ENCODE measurements at regions not wholly inside any gene's neighbourhood (a gene's known extent, or its start where the extent isn't known, plus 50 kb on each side); places are given as distances from the start of the nearest gene placed in this dataset.

DNA sequence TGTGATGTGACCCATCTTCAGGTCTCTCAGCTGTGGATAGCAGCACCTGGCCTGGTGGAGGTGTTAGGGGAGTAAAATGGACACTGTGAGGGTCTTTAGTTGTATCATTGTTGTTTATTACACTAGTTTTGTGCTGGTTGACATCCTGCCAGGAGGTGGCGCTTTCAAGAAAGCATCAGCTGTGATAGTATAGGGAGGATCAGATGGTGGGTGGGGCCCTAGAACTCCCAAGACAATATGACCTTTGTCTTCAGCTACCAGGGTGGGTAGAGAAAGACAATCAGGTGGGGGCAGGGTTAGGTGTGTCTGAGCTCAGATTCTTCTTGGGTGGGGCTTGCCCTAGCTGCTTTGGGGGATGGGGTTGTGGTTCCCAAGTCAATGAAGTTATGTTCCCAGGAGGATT, 162.8 kb downstream of the PPP1R2C start:
- no peak overlapping the region for H3K27ac ChIP-seq
- no peak overlapping the region for H3K4me3 ChIP-seq
- WGBS, 2 donors: 36 to 91% methylated on average over 1 of the region's 1 CpG
- ATAC-seq (no peak), FAIRE-seq (no peak), DNase-seq (no peak)
- H3K36me3 ChIP-seq: no peaks in the 10 kb centered on the region
- intact Hi-C loops (cut with DNase I): no loop called here
- TF ChIP-seq CTCF (IDR thresholded peaks at IDR 0.05): no peak
- no peaks in the 10 kb centered on the region for H3K9me3 ChIP-seq
- no peaks in the 10 kb centered on the region for H3K4me1 ChIP-seq
- H3K27me3 ChIP-seq: peaks cover 0 to 5% (median 2%) of the 10 kb centered on the region in 4 donors

GRCh38 chrX:42606591-42606990, 171.4 kb downstream of the PPP1R2C start:
- intact Hi-C loops (cut with DNase I): no loop called here
- H3K4me3 ChIP-seq: no peak overlapping the region
- WGBS, 2 donors: 86 to 93% methylated on average over 4 of the region's 4 CpGs
- no peak overlapping the region for H3K27ac ChIP-seq
- no peaks in the 10 kb centered on the region for H3K9me3 ChIP-seq
- no peaks in the 10 kb centered on the region for H3K27me3 ChIP-seq
- ATAC-seq: no peak
- no peaks in the 10 kb centered on the region for H3K36me3 ChIP-seq
- FAIRE-seq: no peak
- peaks cover 0 to 12% (median 7%) of the 10 kb centered on the region in 3 donors for H3K4me1 ChIP-seq
- no peak for TF ChIP-seq CTCF (IDR thresholded peaks at IDR 0.05)
- DNase-seq: no peak

GRCh38 chrX:42604302-42604701, 173.7 kb downstream of the PPP1R2C start:
- Histone ChIP-seq H3K27me3 (no peaks in the 10 kb centered on the region), H3K4me3 (no peak overlapping the region), H3K27ac (no peak overlapping the region), H3K4me1 (peaks cover 0 to 12% (median 7%) of the 10 kb centered on the region in 3 donors), H3K9me3 (no peaks in the 10 kb centered on the region), H3K36me3 (no peaks in the 10 kb centered on the region)
- DNase-seq (no peak), FAIRE-seq (no peak), ATAC-seq (no peak)
- intact Hi-C loops (cut with DNase I): no loop called here
- 84 to 98% methylated on average over 2 of the region's 2 CpGs for WGBS, 2 donors
- TF ChIP-seq CTCF (IDR thresholded peaks at IDR 0.05): no peak

DNA sequence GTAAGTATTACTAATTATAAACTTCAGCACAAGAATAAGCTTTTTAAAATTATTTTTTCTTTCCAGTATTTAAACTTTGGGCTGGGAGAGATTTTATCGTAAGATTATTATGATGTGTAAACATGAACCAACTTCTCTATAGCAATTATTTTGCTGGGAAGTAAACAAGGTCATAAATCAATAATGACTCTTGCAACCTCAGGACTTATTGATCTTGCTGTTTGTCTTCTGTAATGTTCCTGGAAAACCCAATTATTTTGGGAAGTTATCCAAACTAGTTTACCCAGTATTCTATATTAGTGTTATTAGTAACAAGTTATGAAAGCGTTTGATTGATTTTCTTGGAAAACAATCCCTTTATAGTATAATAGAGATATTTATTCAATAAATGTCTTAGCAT, 174.9 kb downstream of the PPP1R2C start:
- intact Hi-C loops (cut with DNase I): no loop called here
- no peak for TF ChIP-seq CTCF (IDR thresholded peaks at IDR 0.05)
- peaks cover 0 to 12% (median 7%) of the 10 kb centered on the region in 3 donors for H3K4me1 ChIP-seq
- no peak for DNase-seq
- no peaks in the 10 kb centered on the region for H3K27me3 ChIP-seq
- H3K9me3 ChIP-seq: no peaks in the 10 kb centered on the region
- peak in 1 of 4 donors; percentile 25 for ATAC-seq
- FAIRE-seq: no peak
- no peaks in the 10 kb centered on the region for H3K36me3 ChIP-seq
- H3K4me3 ChIP-seq: no peak overlapping the region
- H3K27ac ChIP-seq: no peak overlapping the region
- WGBS, 2 donors: 22 to 32% methylated on average over 2 of the region's 2 CpGs

DNA sequence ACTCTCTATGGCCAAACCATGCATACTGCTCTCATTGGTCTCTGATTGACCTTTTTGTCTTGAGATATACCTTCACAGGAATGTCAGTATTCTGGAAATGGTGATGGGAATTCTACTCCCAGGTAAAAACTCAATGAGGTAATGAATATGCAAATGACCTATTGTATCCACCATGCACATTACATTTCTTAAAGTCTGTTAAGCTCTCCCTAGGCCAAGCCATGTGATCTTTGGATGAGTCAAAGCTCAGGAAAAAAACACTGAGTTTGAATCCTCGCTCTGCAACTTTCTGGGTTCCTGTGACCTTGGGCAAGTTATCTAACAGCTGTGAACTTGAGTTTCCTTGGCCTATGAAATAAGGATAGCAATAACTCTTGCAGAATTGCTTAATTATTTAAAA, 175.4 kb downstream of the PPP1R2C start:
- ATAC-seq (peak; percentile 34 to 64 (median 49)), FAIRE-seq (no peak)
- intact Hi-C loops (cut with DNase I): no loop called here

More for the DNA sequence above, 175.4 kb downstream of the PPP1R2C start:
- H3K27me3 ChIP-seq: no peaks in the 10 kb centered on the region
- H3K4me3 ChIP-seq: no peak overlapping the region
- no peak overlapping the region for H3K27ac ChIP-seq
- TF ChIP-seq CTCF (IDR thresholded peaks at IDR 0.05): no peak
- peaks cover 0 to 12% (median 7%) of the 10 kb centered on the region in 3 donors for H3K4me1 ChIP-seq
- peak in 1 of 6 donors; percentile 3 for DNase-seq
- no peaks in the 10 kb centered on the region for H3K36me3 ChIP-seq
- 17 to 50% methylated on average over 1 of the region's 1 CpG for WGBS, 2 donors
- H3K9me3 ChIP-seq: no peaks in the 10 kb centered on the region

All from pancreas (tissue), 10 donors.